AG08395 (cell line): ENCODE measurements at regions not wholly inside any gene's neighbourhood (a gene's known extent, or its start where the extent isn't known, plus 50 kb on each side); places are given as distances from the start of the nearest gene placed in this dataset.

ENCODE experiments used
- DNase-seq: peaks from one replicate; pipeline ENCODE4 v3.0.0; 2012; ENCODE audit warnings: mixed read lengths, low spot score

DNA sequence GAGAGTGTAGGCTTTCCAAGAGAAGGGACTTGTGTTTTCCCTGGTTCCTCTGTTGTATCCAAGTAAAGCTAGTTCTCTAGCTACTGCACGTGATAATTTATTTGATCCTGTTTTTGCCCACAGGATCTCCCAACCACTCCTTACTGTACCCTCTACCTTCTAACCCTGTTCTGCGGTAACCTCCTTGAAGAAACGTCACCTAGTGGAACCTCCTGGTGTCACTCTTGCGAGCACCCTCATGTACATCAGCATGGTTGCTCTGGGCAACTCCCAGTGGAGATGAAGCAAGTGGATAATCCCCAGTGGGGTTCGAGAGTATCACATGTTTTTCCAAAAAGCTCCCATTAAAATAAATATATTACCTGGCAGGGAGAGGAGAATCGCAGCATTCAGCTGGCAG, 108.9 kb upstream of the CLMP start:
- no peak for DNase-seq

DNA sequence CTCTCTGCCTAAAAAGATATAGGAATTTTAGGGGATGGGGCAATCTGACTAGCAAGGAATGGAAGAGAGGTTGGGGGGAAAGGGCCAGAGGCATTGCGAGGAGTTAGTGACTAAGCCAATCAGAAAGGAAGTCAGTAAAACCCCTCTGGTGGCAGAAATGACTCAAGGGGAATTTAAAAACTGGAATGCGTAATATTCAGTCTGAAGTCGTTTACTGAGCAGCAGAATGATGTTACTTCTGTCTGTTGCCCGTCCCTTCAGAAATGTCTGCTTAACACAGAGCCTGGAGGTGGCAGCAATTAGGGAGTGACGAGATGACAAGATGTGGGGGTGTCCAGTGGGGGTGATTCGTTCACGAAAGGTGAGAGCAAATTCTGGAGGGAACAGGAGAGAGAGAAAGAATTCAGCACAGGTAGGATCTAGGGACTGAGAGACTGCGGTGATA, 107.7 kb upstream of the CLMP start:
- DNase-seq = peak; percentile 78

DNA sequence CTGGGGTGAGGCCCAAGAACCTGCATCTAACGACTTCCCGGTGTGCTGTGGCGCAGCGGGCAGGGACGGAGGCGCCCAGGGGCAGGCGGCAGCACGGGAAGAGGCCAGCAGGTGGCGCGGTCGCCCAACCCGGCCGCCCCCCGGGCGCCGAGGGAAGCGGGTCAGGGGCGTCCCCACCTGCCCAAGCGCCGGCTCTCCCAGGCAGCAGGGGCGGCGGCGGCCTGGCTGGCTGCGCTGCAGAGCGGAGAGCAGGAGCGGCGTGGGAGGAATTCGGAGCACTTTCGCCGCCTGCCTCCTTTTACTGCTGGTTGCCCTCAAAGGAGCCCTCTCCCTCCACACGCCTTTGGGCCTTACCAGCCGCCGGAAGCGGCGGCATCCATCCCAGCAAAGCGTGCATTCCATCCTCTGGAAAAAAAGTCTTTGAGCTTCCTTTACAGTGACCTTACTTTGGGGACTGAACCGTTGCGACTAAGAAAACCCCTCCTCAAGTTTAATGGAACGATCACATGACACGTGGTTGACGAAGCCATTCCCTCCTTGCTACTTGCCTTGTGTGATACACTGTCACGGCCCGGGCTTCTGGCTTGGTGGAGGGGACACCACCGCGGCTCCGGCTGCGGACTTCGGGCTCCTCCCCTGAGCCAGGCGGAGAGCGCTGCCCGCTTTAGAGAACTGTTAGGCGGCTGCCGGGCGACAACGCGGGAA, 106.8 kb upstream of the CLMP start:
- DNase-seq = peak; percentile 70

DNA sequence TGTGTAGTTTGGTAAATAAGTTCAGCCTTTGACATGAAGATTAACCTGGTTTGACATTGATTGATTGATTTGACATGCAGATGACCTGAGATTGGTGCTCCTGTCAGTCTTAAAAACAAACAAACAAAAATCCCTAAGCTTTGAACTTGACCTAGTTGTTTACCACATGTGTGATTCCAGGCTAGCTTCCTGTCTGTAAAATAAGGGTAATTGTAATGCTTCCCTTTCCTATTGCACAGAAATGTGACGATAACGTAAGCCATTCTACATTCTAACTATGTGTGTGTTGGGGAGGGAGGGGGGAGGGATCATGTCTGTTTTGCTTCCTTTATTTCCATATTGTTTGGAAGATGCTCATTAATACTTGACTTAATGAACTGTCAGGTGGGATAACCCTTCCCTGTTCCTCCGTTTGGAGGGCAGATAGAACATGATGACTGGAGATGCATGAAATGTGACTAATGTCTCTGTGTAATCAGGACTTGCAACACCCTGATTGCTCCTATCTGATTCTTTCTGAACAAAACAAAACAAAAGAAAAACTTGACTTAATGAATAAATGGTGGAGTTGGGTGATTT, 106.1 kb upstream of the CLMP start:
- no peak for DNase-seq

DNA sequence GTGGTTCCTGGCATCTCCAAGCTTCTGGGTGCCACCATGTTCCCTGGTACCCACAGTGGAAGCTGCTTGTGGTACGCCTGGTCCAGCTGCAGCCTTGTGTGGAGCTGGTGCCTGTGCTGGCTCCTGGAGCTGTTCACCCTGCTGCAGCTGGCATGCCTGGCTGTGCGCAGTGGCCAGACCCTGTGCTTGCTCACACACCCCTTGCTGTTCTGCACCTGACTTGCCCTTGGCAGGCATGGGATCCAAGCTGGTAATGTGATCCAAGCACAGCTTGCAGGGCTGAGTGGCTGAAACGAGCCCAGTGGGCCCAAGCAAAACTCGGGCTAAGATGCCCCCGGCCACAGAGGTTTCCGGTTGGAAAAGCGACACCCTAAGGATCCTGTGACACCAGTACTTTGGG, 104.7 kb upstream of the CLMP start:
- DNase-seq = no peak

DNA sequence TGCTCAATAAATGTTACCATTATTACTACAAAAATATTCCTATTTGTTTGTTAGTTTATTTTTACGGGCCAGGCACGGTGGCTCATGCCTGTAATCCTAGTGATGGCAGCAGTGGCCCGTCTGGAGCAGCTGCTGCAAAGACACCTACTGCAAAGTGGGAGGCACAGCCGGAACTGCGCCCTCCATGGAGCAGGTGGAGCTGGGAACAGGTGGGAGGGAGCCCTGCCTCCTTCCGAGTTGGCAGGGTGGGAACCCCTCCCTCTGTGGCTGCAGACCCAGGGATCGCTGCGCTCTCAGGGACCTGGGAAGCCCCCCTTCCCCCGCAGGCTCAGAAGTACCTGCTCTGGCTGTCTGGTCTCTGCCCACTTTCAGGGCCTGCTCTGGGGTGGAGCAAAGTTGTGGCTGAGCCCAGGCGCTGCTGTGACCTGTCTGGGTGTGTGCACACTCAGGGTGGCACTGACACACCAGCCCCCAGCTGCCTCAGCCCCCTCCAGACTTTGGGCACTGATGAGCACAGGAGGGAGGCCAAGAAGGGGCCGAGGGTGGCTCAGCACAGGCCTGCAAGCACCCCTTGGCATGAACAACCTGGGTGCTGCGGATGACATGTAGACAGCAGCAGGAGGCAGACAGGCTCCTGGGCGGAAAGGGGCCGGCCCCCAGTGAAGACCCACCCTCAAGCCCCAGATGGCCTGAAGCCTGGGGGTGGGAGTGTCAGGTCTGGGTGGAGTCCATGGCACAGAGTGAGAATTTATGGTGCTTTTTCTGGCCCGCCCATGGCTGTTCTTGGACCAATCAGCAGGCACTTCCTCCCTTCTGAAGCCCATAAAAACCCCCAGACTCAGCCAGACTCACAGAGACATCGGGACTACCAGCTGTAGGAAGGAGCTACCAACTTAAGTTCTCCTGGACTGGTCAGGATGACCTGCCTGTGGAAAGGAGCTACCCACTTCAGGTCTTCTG, 103.7 kb upstream of the CLMP start:
- no peak for DNase-seq

DNA sequence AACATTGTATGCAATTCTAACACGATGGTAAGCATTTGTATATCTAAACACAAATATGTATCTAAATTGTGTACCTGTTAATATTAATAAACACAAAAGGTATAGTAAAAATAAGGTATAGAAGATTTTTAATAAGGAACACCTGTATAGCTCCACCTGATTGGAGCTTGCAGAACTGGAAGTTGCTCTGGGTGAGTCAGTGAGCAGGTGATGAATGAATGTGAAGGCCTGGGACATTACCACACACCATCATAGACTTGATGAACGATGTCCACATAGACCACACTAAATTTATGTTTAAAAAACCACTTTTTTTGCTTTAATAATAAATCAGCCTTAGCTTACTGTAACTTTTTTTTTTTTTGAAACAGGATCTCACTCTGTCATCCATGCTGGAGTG, 97.6 kb upstream of the CLMP start:
- no peak for DNase-seq

DNA sequence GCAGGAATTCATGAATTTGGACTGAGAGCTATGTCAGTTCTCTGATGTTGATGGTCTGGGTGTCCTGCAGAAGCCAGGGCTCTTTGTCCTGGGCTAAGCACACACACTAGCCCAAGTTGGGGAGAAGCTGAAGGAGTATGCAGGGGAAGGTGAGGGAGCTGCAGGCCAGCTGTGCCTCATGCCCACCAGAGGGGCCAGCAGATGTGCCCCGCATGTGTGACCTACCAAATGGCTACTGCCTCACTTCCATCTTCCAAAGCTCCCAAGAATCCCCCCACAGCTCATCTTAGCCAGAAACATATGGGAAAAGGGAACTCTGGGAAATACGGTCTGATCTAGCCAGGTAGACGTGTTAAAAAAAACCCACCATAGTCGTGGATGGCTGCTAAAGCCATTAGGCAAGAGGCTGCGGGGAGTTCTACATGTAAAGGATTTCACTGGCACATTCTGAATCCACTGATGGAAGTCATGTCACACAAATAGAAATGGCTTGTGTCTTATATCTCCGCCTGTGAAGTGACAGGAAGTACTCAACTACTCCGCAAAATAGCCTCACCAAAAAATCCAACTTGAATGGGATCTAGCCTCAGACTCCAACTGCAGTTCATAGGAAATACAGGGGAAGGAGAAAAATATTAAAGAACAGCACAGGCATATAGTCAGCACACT, 96.3 kb upstream of the CLMP start:
- DNase-seq = no peak

DNA sequence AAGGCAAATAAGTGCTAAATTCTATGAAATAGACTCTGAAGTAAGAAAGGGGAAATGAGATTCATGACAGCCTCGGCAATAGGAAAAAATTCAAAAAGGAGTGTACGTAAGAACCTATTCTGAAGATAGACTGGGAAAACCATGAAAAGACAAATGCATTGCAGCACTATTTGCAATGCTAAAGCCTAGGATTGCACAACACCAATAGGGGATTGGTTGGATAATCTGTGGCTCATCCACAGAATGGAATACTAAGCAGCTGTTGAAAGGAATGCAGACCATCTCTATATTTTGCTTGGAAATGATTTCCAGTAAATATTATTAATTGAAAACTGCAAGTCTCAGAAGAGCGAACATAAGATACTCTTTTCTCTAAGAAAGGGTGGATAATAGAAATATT, 91.7 kb upstream of the CLMP start:
- DNase-seq = peak; percentile 50

DNA sequence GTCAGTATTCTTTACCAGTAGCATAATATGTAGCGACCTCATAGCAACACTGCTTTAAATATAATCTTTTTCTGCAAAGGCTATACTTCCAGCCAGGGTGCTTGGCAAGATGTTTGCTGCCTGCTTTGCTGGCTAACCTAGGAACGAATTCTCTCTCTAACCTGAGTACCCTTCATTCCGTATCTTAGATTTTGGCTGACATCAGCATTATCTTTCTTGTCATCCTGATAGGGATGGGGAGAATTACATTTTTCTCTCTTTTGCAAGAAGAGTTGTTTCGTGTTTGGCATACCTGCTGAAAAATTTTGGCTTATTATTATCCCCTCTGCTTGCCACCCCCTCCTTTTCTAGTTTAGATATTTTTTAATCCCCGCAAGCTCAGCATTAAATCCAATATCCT, 91.2 kb upstream of the CLMP start:
- no peak for DNase-seq

DNA sequence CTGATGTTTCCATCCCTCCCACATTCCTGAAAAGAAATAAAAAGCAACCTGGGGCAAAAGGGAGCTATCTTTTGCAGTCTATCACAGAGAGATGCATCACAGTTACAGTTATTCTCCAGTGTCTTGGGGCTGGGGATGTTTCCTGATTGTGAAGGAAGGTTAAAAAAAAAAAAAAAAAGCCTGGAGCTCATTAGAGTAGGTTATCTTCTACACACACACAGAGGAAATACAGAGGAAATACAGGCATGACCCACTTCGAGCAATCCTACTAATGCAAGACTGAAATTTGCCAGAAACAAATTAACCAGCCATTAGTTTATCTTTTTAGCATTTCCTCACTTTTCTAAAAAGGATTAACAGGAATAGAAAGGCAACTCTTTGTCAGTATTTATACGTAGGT, 89.4 kb upstream of the CLMP start:
- no peak for DNase-seq

DNA sequence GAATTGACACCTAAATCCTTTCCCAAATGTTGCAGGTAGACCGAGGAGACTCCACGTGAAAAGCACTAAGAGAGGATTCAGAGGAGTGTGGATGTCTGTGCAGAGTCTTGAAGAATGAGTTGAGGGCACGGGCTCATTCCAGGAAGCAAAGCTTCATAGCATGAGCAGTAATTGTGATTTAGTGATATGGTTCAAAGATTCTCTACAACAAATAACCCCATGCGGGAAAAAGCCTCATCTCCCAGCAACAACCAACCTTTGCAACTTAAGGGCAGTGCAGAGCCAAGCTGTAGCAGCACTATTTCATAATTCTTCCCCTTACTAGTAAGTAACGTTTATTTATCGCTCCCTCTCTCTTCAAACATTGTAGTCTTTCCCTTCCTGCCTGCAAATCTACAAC, 87.5 kb upstream of the CLMP start:
- no peak for DNase-seq

DNA sequence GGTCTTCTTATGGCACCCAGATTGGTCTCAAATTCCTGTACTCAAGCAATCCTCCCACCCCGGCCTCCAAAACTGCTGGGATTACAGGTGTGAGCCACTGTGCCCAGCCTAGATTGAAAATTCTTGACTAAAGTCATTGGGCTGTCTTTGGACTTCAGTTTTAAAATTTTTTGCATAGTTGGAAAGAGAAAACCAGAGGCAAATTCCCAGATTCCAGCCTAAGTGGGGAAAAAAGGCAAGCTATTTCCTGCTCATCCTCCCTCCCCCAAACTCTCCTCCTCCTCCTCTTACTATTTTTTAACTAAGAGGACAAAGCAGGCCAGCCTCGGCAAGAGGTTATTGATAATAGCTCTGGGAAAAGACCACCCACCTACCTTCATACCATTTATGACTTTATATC, 78.6 kb upstream of the CLMP start:
- DNase-seq = no peak

DNA sequence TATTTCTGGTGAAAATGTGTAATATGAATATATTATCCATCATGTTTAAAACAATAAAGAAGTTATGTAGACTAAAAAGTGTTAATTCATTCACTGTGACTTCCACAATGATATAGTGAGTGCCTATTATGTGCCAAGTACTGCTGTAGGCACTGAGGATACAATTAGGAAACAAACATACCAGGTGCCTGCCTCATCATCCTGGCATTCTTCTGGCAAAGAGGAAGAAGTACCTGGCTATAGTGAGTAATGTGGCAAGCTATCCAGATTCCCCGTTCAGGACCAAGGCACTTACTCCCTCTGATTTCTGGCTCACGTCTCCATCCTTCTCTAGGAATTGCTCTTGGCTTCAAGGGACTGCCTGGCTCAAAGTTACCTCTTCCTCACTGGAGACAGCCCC, 77.5 kb upstream of the CLMP start:
- no peak for DNase-seq

DNA sequence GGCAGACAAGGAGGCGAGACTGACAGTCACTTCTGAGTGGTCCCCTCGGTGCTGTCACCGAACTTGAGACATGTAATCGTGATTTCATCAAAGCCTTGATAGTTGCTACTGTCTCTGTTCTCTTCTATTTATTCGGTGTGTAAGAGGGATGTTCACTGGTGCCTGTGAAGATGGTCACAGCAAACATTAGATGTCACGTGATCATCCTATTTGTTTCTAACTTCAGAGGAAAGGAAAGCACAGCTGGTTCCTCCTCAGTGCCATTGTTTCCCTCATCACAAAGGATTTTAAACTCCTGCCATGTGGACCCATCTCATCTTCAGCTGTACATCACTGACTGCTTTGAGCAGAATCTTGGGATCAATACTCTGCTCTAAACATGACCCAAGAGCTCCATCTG, 73.1 kb upstream of the CLMP start:
- no peak for DNase-seq

DNA sequence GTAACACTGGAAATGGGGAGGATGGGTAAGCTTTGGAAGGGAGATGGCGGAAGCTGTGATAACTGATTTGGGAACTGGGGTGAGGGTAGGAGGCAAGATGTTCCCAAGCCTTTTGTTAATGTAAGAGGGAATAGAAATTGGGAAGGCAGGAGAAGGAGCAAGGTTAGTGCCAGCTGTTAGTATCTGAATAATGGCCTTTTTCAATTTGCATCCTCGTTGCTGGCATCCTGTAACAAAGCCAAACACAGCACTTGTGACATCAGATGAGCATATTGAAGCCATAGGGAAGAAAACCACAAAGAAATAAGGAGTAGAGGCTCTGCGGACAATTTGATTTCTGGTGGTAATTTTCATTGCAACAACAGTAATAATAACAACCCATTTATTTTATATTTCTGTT, 70.9 kb upstream of the CLMP start:
- DNase-seq = no peak

DNA sequence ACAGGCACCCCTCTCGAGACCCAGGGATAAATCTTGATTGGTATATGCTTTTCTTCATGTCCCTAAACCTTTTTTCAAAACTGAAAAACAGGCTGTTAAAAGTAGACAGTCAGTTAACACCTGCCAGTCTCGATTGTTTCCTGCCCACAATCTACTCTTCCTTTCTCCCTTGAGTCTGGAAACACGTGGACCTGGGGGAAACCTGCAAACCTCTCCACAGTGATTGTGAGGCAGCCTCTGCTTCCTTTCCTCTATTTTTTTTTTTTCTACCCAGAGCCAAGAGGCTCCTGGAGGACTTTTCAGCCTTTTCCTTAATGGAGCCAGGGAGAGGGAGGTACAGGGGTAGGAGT, 69.4 kb upstream of the CLMP start:
- DNase-seq = no peak

DNA sequence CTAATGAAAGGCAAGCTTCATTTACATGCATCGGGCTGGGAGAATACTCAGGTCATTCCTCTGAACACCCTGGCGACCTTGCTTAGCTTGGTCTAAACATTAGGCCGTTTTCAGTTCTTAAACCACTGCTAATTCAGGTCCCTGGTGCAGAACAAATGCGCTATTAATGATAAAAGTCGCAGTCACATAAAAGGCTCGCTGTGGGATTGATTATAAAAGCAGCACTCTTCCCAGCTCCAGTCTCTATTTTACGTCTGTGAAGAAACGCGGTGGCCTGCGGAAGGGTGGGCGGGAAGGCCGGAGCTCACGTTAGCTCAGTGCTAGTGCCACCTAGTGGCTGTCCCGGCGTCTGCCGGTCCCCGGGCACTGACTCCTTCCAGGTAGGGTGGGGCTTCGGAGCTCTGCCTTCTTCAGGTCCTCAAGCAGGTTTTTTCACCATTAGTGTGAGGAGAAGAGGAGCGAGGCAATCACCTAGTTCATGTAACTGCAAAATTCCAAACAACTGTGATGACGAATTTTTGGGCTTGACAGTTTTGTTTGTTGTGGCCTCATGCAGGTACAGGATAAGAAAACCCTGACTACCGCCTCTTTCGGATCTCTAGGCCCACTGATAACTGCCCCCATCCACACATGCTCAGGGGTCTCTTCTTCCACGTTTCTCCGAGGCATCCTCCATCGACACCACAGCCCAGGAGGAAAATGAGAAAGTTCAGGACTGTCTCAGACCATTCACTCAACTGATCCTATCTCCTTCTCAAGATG, 66.5 kb upstream of the CLMP start:
- peak; percentile 80 for DNase-seq

DNA sequence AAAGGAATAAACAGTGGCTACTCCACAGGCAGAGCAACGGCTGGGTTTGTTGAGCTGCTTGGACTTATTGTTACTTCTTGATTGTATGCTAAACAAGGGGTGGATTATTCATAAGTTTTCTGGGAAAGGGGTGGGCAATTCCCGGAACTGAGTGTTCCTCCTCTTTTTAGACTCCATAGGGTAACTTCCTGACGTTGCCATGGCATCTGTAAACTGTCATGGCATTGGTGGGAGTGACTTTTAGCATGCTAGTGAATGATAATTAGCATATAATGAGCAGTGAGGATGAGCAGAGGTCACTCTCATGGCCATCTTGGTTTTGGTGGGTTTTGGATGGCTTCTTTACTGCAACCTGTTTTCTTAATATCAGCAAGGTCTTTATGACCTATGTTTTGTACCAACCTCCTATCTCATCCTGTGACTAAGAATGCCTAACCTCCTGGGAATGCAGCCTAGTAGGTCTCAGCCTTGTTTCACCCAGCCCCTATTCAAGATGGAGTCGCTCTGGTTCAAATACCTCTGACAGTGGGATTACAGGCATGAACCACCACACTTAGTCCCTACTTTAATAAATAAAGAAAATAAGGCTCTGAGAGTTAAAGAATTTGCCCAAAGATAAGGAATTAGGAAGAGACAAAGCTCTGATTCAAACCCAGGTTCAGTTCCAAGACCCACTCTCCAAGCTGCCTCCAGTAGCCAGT, 65.6 kb upstream of the CLMP start:
- DNase-seq = no peak

DNA sequence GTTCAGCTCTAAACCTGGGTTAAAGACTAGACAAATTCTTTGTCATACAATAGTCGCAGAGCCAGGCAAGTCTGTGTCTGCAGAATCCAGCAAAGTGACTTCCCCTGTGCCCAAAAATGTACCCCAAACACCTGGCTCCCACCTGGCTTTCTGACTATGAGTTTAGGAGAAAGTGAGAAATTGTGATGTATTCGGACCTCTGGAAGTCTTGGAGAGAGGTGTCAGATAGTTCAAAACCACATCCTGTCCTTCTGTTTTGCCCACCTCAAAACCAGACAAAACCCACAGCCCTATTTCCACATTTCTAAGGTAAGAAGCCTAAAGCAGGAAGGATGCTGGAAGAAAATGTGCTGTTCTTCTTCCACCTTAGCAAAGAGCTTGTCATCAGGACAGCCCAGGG, 63.8 kb upstream of the CLMP start:
- no peak for DNase-seq

DNA sequence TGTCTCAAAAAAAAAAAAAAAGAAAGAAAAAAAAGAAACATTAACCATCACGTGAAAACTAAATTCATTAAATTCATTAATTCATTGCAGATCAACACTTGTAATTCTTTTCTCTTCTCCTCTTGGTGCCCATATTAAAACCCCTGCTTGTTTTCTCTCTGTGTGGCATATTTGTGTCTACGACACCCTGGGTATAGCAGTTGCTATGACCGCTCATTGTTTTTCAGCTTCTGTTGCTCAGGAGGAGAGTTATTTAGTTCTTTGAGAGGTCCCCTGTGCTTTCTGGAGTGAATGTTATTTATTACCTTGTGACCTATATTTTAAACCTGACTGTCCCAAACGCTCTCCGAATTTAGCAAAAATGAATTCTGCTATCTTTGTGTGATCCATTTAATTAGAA, 62.3 kb upstream of the CLMP start:
- no peak for DNase-seq
